C4-2B (cell line): ENCODE measurements at regions not wholly inside any gene's neighbourhood (a gene's known extent, or its start where the extent isn't known, plus 50 kb on each side); places are given as distances from the start of the nearest gene placed in this dataset.

Source experiments
- H3K27ac ChIP-seq: fragments of 450-650 bp; 2 replicates; pipeline ENCODE4 v1.5.1; 2017
- CTCF ChIP-seq: fragments of 450-650 bp; conservative IDR thresholded peaks from 2 replicates; pipeline ENCODE4 v1.5.1; 2017; ENCODE audit warnings: mild to moderate bottlenecking
- ZFX ChIP-seq: fragments of 450-650 bp; IDR thresholded peaks from 2 replicates; pipeline ENCODE4 v1.6.1; 2017

- no peak for TF ChIP-seq CTCF
- TF ChIP-seq ZFX = no peak
- H3K27ac ChIP-seq = no peak overlapping the region
These were observed 1266.5 kb downstream of the JRKL start for GRCh38 chr11:97656356-97656755.

- no peak overlapping the region for H3K27ac ChIP-seq
- TF ChIP-seq ZFX (no peak), CTCF (no peak)
These were observed 1268.0 kb downstream of the JRKL start for GRCh38 chr11:97657852-97658251.

GRCh38 chr11:97667057-97667456, 1277.2 kb downstream of the JRKL start:
- H3K27ac ChIP-seq = no peak overlapping the region
- TF ChIP-seq CTCF = no peak
- TF ChIP-seq ZFX = no peak

- TF ChIP-seq CTCF (no peak), ZFX (no peak)
These were observed 1293.9 kb downstream of the JRKL start for GRCh38 chr11:97683733-97684132.

GRCh38 chr11:97684486-97685439, 1295.0 kb downstream of the JRKL start:
- TF ChIP-seq CTCF (no peak), ZFX (no peak)
- H3K27ac ChIP-seq = no peak overlapping the region

More at GRCh38 chr11:97683733-97684132, 1293.9 kb downstream of the JRKL start:
- no peak overlapping the region for H3K27ac ChIP-seq

- TF ChIP-seq CTCF (no peak), ZFX (no peak)
- H3K27ac ChIP-seq = no peak overlapping the region
These were observed 1295.9 kb downstream of the JRKL start for GRCh38 chr11:97685695-97686094.

GRCh38 chr11:97687111-97687510, 1297.3 kb downstream of the JRKL start:
- TF ChIP-seq ZFX (no peak), CTCF (no peak)
- no peak overlapping the region for H3K27ac ChIP-seq
